H1 (cell line): ENCODE measurements at regions not wholly inside any gene's neighbourhood (a gene's known extent, or its start where the extent isn't known, plus 50 kb on each side); places are given as distances from the start of the nearest gene placed in this dataset.

Experiments
- CEBPB ChIP-seq: IDR thresholded peaks from 2 replicates; pipeline ENCODE4 v1.6.1; 2012; ENCODE audit warnings: low read depth, low read length
- EP300 ChIP-seq, 2 experiments: IDR thresholded peaks; 1 replicate in 1 of 2; 2 replicates in 1 of 2; pipeline ENCODE4 v1.6.1; 2011 to 2012; ENCODE audit warnings: low read depth in 2 of 2, low read length in 2 of 2, mild to moderate bottlenecking in 2 of 2, borderline replicate concordance in 1 of 2, inconsistent platforms in 1 of 2, moderate library complexity in 1 of 2
- EZH2 ChIP-seq: fragments of 200-600 bp; sonication (generic); IDR thresholded peaks from 2 replicates; pipeline ENCODE4 v1.7.1; 2012; ENCODE audit warnings: low read depth, mild to moderate bottlenecking, moderate library complexity, low read length, inconsistent platforms; ENCODE audit not compliant: severe bottlenecking
- GABPA ChIP-seq: IDR thresholded peaks from 2 replicates; pipeline ENCODE4 v1.6.1; 2011; ENCODE audit warnings: mild to moderate bottlenecking, low read length, moderate library complexity, borderline replicate concordance; ENCODE audit not compliant: insufficient read depth
- HDAC2 ChIP-seq, 2 experiments: fragments of 300-600 bp in 1 of 2; sonication (generic) in 1 of 2; IDR thresholded peaks; 2 replicates each; pipeline ENCODE4 v1.6.1; 2011 to 2012; ENCODE audit warnings: low read depth in 2 of 2, low read length in 2 of 2, mild to moderate bottlenecking in 2 of 2, moderate library complexity in 2 of 2, borderline replicate concordance in 1 of 2, inconsistent platforms in 1 of 2
- KDM4A ChIP-seq: IDR thresholded peaks from one replicate; pipeline ENCODE4 v1.7.1; 2012; ENCODE audit warnings: low read depth, mild to moderate bottlenecking, moderate library complexity, low read length, inconsistent platforms; ENCODE audit not compliant: severe bottlenecking
- POLR2A ChIP-seq, 2 experiments: IDR thresholded peaks; 1 replicate in 1 of 2; 2 replicates in 1 of 2; pipeline ENCODE4 v1.6.1; 2011; ENCODE audit warnings: low read depth in 2 of 2, low read length in 2 of 2, mild to moderate bottlenecking in 2 of 2; ENCODE audit errors: control extremely low read depth in 1 of 2
- RAD21 ChIP-seq, 2 experiments: IDR thresholded peaks in 1 of 2; conservative IDR thresholded peaks in 1 of 2; 2 replicates each; pipeline ENCODE4 v1.6.1; 2011; ENCODE audit warnings: low read depth in 2 of 2, low read length in 2 of 2, improper control_type of control experiment in 1 of 2, inconsistent platforms in 1 of 2, mild to moderate bottlenecking in 1 of 2, moderate library complexity in 1 of 2
- RXRA ChIP-seq: IDR thresholded peaks from 2 replicates; pipeline ENCODE4 v1.6.1; 2011; ENCODE audit warnings: low read depth, mild to moderate bottlenecking, low read length, moderate library complexity; ENCODE audit not compliant: insufficient read depth
- TEAD4 ChIP-seq: IDR thresholded peaks from 2 replicates; pipeline ENCODE4 v1.6.1; 2012; ENCODE audit warnings: low read depth, low read length, inconsistent platforms, mixed read lengths
- TF ChIP-seq, protein P1 (sequence below), 3 experiments: IDR thresholded peaks; 1 replicate in 2 of 3; 2 replicates in 1 of 3; pipeline versions ENCODE4 v1.5.1 to v1.6.1; 2011; ENCODE audit warnings: low read length in 3 of 3, mild to moderate bottlenecking in 3 of 3, inconsistent platforms in 2 of 3, low read depth in 1 of 3, moderate library complexity in 1 of 3; ENCODE audit not compliant: insufficient read depth in 1 of 3; ENCODE audit errors: control extremely low read depth in 1 of 3

DNA sequence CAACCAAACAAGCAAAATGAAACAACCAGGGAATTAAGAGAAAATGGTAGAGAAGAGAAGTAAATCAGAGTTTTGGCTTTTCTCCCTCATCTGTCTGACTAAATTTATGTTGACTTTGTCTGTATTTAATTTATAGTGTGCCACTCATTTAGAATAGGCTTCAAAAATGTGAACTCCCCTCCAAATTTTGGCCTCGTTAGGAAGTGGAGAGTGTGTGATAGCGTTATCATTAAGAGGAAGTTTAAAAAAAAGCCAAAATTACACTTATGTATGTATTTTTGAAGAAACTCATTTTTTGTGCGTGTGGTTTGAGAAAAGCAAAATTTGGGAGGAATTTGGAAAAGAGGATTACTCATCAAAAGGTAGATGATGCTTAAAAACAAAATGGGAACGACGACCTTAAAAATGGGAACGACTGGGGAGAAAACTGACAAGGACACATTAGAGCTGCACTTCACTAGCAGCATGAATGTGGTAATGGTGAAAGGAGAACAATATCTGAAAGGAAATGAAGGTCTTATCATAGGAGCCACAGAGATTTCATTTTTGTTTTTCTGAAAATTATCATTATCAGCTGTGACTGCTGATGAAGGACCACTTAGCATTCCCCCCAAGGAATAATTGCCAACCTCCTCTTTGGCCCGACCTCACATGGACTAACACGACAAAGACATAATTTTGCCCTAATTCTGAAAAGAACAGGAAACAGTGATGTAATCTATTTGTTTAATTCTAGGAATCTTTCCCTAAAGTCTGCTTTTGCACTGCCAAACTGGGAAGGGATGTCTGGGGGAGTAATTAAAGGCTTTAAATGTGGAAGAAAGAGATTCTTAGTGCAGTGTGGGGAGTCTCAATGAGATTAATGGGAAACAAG, 163.2 kb upstream of the P2RY1 start:
- TF ChIP-seq, protein P1, sequence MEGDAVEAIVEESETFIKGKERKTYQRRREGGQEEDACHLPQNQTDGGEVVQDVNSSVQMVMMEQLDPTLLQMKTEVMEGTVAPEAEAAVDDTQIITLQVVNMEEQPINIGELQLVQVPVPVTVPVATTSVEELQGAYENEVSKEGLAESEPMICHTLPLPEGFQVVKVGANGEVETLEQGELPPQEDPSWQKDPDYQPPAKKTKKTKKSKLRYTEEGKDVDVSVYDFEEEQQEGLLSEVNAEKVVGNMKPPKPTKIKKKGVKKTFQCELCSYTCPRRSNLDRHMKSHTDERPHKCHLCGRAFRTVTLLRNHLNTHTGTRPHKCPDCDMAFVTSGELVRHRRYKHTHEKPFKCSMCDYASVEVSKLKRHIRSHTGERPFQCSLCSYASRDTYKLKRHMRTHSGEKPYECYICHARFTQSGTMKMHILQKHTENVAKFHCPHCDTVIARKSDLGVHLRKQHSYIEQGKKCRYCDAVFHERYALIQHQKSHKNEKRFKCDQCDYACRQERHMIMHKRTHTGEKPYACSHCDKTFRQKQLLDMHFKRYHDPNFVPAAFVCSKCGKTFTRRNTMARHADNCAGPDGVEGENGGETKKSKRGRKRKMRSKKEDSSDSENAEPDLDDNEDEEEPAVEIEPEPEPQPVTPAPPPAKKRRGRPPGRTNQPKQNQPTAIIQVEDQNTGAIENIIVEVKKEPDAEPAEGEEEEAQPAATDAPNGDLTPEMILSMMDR (IDR thresholded peaks at IDR 0.05; ENCODE audit: control extremely low read depth in 1 of 3, insufficient read depth in 1 of 3, low read depth in 1 of 3, low read length in 3 of 3): no peak
- TF ChIP-seq RAD21 (IDR thresholded peaks at IDR 0.05 in 1 of 2, conservative IDR thresholded peaks at IDR 0.05 in 1 of 2; ENCODE audit: low read depth in 2 of 2, low read length in 2 of 2): no peak
- TF ChIP-seq TEAD4: no peak
- TF ChIP-seq GABPA: no peak
- no peak for TF ChIP-seq EP300 (IDR thresholded peaks at IDR 0.05; ENCODE audit: borderline replicate concordance in 1 of 2, low read depth in 2 of 2, low read length in 2 of 2)
- TF ChIP-seq EZH2: no peak
- no peak for TF ChIP-seq RXRA
- no peak for TF ChIP-seq POLR2A (IDR thresholded peaks at IDR 0.05; ENCODE audit: control extremely low read depth in 1 of 2, low read depth in 2 of 2, low read length in 2 of 2)
- TF ChIP-seq CEBPB: no peak
- TF ChIP-seq KDM4A: no peak
- TF ChIP-seq HDAC2 (IDR thresholded peaks at IDR 0.05; ENCODE audit: borderline replicate concordance in 1 of 2, low read depth in 2 of 2, low read length in 2 of 2): no peak
